ENCODE measurements at regions not wholly inside any gene's neighbourhood (a gene's known extent, or its start where the extent isn't known, plus 50 kb on each side); places are given as distances from the start of the nearest gene placed in this dataset.

DNA sequence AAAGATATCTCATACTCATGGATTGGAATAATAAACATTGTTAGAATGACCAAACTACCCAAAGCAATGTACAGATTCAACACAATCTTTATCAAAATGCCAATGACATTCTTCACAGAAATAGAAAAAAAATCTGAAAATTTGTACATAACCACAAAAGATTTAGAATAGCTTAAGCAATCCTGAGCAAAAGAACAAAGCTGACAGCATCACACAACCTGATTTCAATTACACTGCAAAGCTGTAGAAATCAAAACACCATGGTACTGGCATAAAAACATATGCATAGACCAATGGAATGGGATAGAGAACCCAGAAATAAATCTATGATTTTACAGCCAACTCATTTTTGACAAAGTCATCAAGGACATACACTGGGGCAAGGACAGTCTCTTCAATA is 130.0 kb upstream of the TMEM72 start:
- no peak for DNase-seq (ENCODE audit: low spot score)

DNA sequence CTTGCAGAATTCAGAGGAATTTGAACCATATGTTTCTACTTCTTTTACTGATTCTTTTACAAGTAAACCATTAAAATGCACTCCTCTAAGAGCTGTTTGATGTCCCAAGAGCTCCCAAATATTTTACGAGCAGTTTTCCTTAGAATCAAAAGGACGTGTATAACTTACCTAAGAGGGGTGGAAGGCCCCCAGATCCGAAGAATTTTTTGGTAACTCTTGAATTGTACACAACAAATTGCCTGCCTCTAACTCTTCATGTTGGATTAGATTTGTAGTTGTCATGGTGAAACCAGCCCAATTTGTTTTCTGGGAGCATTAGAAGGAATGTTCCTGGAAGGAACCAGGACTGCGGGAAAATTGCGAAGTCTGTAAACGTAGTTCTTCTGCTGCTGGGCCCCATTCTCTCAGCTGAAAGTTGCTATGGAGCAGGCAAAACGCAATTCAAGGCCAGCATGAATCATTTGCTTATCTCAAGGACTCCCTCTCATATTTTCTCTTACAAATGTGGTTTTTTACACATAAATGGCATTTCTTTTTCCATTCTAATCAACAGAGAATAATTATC is 124.8 kb upstream of the TMEM72 start:
- DNase-seq (ENCODE audit: low spot score), result no peak

- no peak for DNase-seq (ENCODE audit: low spot score)
Measured at GRCh38 chr10:44787480-44788075, 123.6 kb upstream of the TMEM72 start.

- no peak for DNase-seq (ENCODE audit: low spot score)
Measured at GRCh38 chr10:44788147-44789129, 122.7 kb upstream of the TMEM72 start.

DNA sequence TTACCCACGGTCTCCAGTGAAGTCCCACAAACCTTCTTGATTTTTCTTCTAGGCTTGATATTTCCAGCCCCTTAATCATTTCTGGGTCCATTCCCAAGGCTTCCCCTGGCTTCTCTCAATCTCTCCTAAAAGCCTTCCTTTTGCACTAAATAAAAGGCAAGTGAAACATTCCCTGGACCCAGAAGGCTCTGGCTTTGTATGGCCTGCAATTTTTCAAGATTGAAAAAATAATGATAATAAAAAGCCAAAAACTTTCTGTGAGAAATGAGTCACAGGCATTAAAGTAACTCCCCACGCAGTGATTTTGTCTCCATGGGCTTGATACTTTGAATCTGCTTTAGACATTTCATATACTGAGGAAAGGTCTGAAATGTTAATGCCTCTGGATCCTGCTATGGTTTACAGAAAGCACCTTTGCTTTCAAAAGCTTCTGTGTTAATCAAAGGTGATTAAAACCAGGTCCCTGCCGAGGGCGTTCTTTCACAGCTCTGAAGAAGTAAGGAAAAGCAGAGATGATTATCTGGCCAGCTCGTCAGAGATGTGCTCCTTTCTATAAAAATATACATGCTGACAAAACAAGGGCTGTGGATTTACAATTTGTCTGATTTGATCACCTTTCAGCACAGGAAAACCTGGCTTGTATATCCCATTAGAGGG is 118.9 kb upstream of the TMEM72 start:
- no peak for DNase-seq (ENCODE audit: low spot score)

- DNase-seq (ENCODE audit: low spot score), result no peak
Measured at GRCh38 chr10:44799966-44800365, 111.2 kb upstream of the TMEM72 start.

- no peak for DNase-seq (ENCODE audit: low spot score)
Measured at GRCh38 chr10:44801383-44802327, 109.5 kb upstream of the TMEM72 start.

- no peak for DNase-seq (ENCODE audit: low spot score)
Measured at GRCh38 chr10:44803862-44804261, 107.3 kb upstream of the TMEM72 start.

- no peak for DNase-seq (ENCODE audit: low spot score)
Measured at GRCh38 chr10:44804661-44805060, 106.5 kb upstream of the TMEM72 start.

DNA sequence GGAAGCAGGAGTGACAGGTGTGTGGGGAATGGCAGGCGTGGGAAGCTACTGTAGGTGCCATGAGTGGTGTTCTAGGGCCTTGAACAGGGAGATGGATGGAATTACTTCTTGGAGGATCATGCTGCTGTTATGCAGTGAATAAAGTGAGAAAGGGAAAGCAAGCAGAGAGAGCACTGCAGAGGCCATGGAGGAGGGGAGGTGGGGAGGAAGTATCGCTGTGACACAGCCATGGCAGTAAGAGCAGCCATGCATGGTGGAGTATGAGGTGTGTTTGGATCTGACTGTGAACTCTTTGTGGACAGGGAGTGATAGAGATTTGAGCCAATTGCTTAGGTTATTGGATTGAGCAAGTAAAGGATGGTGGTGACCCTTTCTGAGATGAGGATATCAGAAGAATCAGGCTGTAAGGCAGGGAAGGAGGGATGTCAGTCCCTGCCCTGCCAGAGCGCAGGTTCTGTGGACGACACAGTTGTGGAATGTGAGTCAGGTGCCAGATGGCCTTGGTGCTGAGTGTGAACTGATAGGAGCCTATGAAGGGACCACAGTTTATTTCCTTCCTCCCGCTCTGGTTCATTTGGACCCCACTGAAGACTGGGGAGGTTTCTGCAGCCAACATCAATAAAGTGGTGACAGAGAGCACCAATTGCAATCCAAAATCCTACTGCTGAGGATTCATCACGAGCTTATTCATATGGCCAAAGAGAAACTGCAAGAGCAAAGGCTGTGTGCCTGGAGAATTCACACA is 105.5 kb upstream of the TMEM72 start:
- no peak for DNase-seq (ENCODE audit: low spot score)

- DNase-seq (ENCODE audit: low spot score), result no peak
Measured at GRCh38 chr10:44806950-44807349, 104.2 kb upstream of the TMEM72 start.

GRCh38 chr10:44807451-44807850 is 103.7 kb upstream of the TMEM72 start:
- DNase-seq (ENCODE audit: low spot score), result no peak

DNA sequence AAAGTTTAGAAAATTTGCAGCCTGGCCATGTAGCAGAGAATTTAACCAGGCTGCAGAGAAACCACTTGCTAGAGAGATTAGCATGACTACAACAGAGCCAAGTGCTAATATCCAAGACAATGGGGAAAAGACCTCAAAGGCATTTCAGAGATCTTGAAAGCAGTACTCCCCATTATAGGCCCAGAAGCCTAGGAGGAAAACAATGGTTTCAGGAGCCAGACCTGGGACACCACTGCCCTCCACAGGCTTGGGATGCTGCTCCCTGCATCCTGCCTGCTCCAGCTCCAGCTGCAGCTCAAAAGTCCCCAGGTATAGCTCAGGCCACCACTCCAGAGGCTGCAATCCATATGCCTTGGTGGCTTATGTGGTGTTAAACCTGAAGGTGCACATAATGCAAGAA is 101.5 kb upstream of the TMEM72 start:
- no peak for DNase-seq (ENCODE audit: low spot score)

- no peak for DNase-seq (ENCODE audit: low spot score)
Measured at GRCh38 chr10:44811072-44811471, 100.1 kb upstream of the TMEM72 start.

- DNase-seq (ENCODE audit: low spot score), result no peak
Measured at GRCh38 chr10:44813201-44813600, 97.9 kb upstream of the TMEM72 start.

DNA sequence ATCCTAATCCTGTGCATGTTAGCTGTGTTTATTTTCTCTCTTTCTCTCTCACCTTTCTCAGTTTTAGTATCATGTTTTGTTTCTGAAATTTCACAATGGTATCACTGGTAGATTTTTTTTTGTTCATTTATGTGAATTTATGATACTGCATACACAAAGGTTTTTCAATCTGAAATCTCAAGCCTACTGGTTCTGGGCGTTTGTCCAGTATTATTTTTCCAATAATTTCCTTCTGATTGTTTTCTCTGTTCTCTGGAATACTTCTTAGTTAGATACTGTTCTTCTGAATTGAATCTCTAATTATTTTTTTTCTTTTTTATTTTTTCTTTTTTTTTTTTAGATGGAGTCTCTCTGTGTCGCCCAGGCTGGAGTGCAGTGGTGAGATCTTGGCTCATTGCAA is 96.2 kb upstream of the TMEM72 start:
- DNase-seq (ENCODE audit: low spot score), result no peak

DNA sequence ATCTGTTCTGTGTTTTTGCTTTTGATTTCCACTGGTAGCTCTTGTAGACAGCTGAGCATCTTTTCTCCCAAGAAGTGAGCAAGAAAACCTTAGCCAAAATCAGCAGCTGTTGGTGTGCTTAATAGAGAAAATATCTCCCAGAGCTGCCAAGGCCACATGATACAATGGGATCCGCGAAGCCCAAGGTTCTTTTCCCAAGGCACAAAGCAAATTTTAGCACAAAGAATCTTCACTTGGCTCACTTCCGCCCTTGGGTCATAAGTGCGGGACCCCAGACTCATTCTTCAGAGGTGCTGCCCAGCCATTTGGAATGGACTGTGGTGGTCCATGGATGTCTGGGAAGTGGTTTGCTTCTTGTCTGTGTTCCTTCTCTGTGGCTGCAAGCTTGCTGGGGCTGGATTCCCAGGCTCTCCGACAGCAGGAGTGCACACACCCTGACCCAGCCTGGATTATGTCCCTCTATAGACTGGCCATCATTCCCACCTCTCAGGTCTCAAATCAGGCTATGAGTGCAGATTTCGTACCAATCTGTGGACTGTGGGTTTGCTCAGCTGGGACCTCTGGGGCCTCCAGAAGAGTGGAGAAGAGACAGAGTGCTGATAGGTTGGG is 93.0 kb upstream of the TMEM72 start:
- no peak for DNase-seq (ENCODE audit: low spot score)

DNA sequence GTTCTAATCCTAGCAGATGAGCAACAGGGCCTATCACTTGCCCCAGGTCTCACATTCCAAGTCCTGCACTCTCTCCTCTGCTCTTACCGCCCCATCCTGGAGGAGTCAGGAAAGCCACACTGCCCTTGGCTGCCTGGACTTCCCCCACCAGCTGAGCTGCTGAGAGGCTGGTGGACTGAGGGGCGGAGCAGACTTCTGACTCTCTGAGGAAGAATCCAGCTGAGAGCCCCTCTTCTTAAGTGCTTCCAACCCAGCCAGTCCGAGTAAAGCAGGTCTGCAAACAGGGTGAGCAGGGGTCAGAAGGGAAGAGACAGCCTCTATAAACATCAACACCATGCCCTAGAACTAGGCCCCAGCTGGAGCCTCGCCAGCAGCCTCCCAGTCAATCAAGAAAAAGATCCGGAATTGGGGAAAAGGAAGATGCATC is 92.4 kb upstream of the TMEM72 start:
- no peak for DNase-seq (ENCODE audit: low spot score)

GRCh38 chr10:44820094-44820493 is 91.0 kb upstream of the TMEM72 start:
- no peak for DNase-seq (ENCODE audit: low spot score)

DNA sequence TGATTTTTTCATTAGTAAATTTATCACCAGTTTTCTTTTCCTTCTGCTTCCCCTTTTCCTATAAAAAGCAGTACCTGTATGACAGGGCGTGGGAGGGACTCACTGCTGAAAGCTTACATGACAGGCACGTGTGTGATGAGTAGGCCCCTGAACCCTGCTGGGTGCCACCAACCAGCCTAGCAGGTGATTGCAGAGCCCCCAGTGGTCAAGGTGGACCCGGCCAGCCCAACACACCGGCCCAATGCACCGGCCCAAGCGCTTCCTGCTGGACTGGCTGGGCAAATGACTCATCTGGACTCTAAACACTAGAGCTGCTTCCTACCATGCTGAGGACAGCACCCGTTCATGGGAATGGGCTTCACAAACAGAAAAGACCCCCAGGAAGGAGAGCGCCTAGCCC is 89.8 kb upstream of the TMEM72 start:
- no peak for DNase-seq (ENCODE audit: low spot score)
